ENCODE measurements at regions not wholly inside any gene's neighbourhood (a gene's known extent, or its start where the extent isn't known, plus 50 kb on each side); places are given as distances from the start of the nearest gene placed in this dataset.

- no peak for TF ChIP-seq CTCF (IDR thresholded peaks at IDR 0.05; ENCODE audit: insufficient read depth, low read depth, low read length)
- TF ChIP-seq EZH2 (IDR thresholded peaks at IDR 0.05; ENCODE audit: insufficient read depth, low read length), result no peak
Observed at GRCh38 chr4:160403081-160403480, 1300.2 kb downstream of the RAPGEF2 start.
